ENCODE measurements at regions not wholly inside any gene's neighbourhood (a gene's known extent, or its start where the extent isn't known, plus 50 kb on each side); places are given as distances from the start of the nearest gene placed in this dataset.

DNA sequence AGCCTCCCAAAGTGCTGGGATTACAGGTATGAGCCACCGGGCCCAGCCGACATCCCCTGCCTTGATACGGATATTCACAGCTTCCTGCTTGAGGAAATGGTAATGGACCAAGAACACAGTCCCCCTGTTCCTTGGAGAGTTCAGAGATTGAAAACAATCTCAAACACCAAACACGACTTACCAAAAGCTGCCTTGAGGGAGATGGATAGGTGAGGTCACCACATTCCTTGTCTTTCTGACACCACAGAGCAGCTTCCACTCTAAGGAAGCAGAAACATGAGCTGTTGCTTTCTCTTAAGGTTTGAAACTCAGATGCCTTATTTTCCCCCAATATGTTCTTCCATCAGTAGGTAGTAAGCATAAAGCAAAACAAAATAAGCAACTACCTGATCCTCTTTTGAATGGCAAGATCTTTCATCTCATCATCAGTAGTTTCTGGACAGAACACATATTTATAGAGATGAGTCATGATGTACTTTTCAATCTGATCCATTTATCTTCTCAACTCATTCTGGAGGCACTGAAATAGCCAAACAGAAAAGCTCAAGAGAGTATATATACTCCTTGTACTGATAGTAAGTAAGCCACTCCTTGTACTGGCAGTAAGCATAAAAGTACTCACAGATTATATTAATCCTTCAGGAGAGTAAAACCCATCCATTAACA lies 199.1 kb upstream of the KCTD7 start:
- FAIRE-seq, result no peak
- BruUV-seq (replicated peaks), result no TSS peak
- no peak overlapping the region for H3K27ac ChIP-seq (ENCODE audit: insufficient read depth, low read depth, low read length)

DNA sequence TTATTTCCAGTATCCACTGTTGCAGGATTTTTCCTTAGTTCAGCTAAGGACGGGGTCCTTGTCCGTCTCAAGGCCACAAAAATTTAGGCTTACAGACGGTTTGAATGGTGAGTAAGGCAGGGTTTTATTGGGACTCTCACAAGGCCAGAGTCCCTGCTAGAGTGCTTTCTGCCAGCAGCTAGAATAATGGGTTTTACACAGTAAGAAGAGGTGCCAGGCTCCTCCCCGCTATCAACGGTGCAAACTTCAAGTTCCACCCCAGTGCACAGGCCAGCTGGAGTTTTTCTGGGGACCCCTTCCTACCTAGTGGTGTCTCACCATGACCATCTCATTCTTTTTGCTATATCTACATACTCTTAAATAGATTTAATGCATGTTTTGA lies 198.5 kb upstream of the KCTD7 start:
- H3K79me2 ChIP-seq (ENCODE audit: control insufficient read depth, insufficient read depth, low read length), result no peaks in the 10 kb centered on the region
- DNase-seq (ENCODE audit: low read depth, low spot score), result no peak
- no peaks in the 10 kb centered on the region for H3K9me3 ChIP-seq (replicated peaks; ENCODE audit: control insufficient read depth, insufficient read depth, low read length)
- H4K20me1 ChIP-seq (replicated peaks; ENCODE audit: control insufficient read depth, extremely low read depth, insufficient read depth, low read length), result no peaks in the 10 kb centered on the region
- H3K4me2 ChIP-seq (ENCODE audit: insufficient read depth, low read length), result no peak overlapping the region
- no peak for FAIRE-seq
- no TSS peak for BruUV-seq (replicated peaks)
- H3K4me1 ChIP-seq (ENCODE audit: control insufficient read depth, extremely low read depth, insufficient read depth, low read length), result no peaks in the 10 kb centered on the region
- H3K27ac ChIP-seq (ENCODE audit: insufficient read depth, low read depth, low read length), result no peak overlapping the region
- no peaks in the 10 kb centered on the region for H3K9me1 ChIP-seq (replicated peaks; ENCODE audit: control insufficient read depth, extremely low read depth, insufficient read depth, low read length)
- no peaks in the 10 kb centered on the region for H3K36me3 ChIP-seq (ENCODE audit: control insufficient read depth in 2 of 2, extremely low read depth in 1 of 2, insufficient read depth in 2 of 2, low read length in 2 of 2)
- ChIA-PET POLR2A (no interaction called here), CTCF (interaction anchor here (1.0 to 1.4 kb wide), 2 partner anchors 30 to 225 kb away, joined by 3 read pairs; partner anchors contain the start of gene TPST1)
- H2AFZ ChIP-seq (ENCODE audit: low read depth, low read length), result no peak overlapping the region
- H3K9ac ChIP-seq (replicated peaks; ENCODE audit: extremely low read depth, insufficient read depth, low read length), result no peak overlapping the region
- H3K27me3 ChIP-seq (ENCODE audit: control insufficient read depth in 2 of 2, insufficient read depth in 2 of 2, low read length in 2 of 2), result no peaks in the 10 kb centered on the region
- TF ChIP-seq, protein P1, sequence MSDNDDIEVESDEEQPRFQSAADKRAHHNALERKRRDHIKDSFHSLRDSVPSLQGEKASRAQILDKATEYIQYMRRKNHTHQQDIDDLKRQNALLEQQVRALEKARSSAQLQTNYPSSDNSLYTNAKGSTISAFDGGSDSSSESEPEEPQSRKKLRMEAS (IDR thresholded peaks at IDR 0.05; ENCODE audit: insufficient read depth, insufficient read length), result no peak
- TF ChIP-seq MYC (IDR thresholded peaks at IDR 0.05; ENCODE audit: low read depth, low read length), result no peak
- no peak for TF ChIP-seq JUN (IDR thresholded peaks at IDR 0.05; ENCODE audit: borderline replicate concordance, insufficient read depth, insufficient read length, low read depth)
- TF ChIP-seq FOS (IDR thresholded peaks at IDR 0.05; ENCODE audit: borderline replicate concordance, insufficient read depth, low read length), result no peak
- TF ChIP-seq, protein P2, sequence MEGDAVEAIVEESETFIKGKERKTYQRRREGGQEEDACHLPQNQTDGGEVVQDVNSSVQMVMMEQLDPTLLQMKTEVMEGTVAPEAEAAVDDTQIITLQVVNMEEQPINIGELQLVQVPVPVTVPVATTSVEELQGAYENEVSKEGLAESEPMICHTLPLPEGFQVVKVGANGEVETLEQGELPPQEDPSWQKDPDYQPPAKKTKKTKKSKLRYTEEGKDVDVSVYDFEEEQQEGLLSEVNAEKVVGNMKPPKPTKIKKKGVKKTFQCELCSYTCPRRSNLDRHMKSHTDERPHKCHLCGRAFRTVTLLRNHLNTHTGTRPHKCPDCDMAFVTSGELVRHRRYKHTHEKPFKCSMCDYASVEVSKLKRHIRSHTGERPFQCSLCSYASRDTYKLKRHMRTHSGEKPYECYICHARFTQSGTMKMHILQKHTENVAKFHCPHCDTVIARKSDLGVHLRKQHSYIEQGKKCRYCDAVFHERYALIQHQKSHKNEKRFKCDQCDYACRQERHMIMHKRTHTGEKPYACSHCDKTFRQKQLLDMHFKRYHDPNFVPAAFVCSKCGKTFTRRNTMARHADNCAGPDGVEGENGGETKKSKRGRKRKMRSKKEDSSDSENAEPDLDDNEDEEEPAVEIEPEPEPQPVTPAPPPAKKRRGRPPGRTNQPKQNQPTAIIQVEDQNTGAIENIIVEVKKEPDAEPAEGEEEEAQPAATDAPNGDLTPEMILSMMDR (IDR thresholded peaks at IDR 0.05; ENCODE audit: extremely low read depth in 1 of 2, insufficient read depth in 1 of 2, low read depth in 1 of 2, low read length in 2 of 2), result no peak
- no peak for TF ChIP-seq POLR2AphosphoS5 (IDR thresholded peaks at IDR 0.05; ENCODE audit: insufficient read depth, low read depth, low read length)
- no peak for TF ChIP-seq EZH2 (IDR thresholded peaks at IDR 0.05; ENCODE audit: borderline replicate concordance, low read depth, low read length, severe bottlenecking)
- TF ChIP-seq POLR2A (IDR thresholded peaks at IDR 0.05; ENCODE audit: low read depth, low read length), result no peak
- no peak for TF ChIP-seq GATA2 (IDR thresholded peaks at IDR 0.05; ENCODE audit: insufficient read depth, insufficient read length, low read depth, low read length)
- no peak overlapping the region for H3K4me3 ChIP-seq (replicated peaks in 1 of 3; ENCODE audit: insufficient read depth in 1 of 3, low read depth in 1 of 3, low read length in 3 of 3)
- dilution Hi-C loops (cut with MboI; ENCODE audit: extremely low pct_ligation_motif_present, low sequenced_read_pairs), result no loop called here
- intact Hi-C loops (cut with micrococcal nuclease), result no loop called here

More for the DNA sequence above, 199.1 kb upstream of the KCTD7 start:
- H3K4me1 ChIP-seq (ENCODE audit: control insufficient read depth, extremely low read depth, insufficient read depth, low read length), result no peaks in the 10 kb centered on the region
- TF ChIP-seq, protein P1 (IDR thresholded peaks at IDR 0.05; ENCODE audit: insufficient read depth, insufficient read length), result no peak
- TF ChIP-seq, protein P2 (IDR thresholded peaks at IDR 0.05; ENCODE audit: extremely low read depth in 1 of 2, insufficient read depth in 1 of 2, low read depth in 1 of 2, low read length in 2 of 2), result no peak
- no peak for TF ChIP-seq POLR2A (IDR thresholded peaks at IDR 0.05; ENCODE audit: low read depth, low read length)
- dilution Hi-C loops (cut with MboI; ENCODE audit: extremely low pct_ligation_motif_present, low sequenced_read_pairs), result no loop called here
- no peaks in the 10 kb centered on the region for H3K36me3 ChIP-seq (ENCODE audit: control insufficient read depth in 2 of 2, extremely low read depth in 1 of 2, insufficient read depth in 2 of 2, low read length in 2 of 2)
- H3K27me3 ChIP-seq (ENCODE audit: control insufficient read depth in 2 of 2, insufficient read depth in 2 of 2, low read length in 2 of 2), result no peaks in the 10 kb centered on the region
- POLR2A ChIA-PET, result no interaction called here
- no peak for DNase-seq (ENCODE audit: low read depth, low spot score)
- no peak overlapping the region for H3K9ac ChIP-seq (replicated peaks; ENCODE audit: extremely low read depth, insufficient read depth, low read length)
- H3K9me1 ChIP-seq (replicated peaks; ENCODE audit: control insufficient read depth, extremely low read depth, insufficient read depth, low read length), result no peaks in the 10 kb centered on the region
- H3K79me2 ChIP-seq (ENCODE audit: control insufficient read depth, insufficient read depth, low read length), result no peaks in the 10 kb centered on the region
- no peak overlapping the region for H3K4me2 ChIP-seq (ENCODE audit: insufficient read depth, low read length)
- no peaks in the 10 kb centered on the region for H4K20me1 ChIP-seq (replicated peaks; ENCODE audit: control insufficient read depth, extremely low read depth, insufficient read depth, low read length)
- CTCF ChIA-PET, result interaction anchor here (1.0 to 1.4 kb wide), 2 partner anchors 30 to 225 kb away, joined by 3 read pairs; partner anchors contain the start of gene TPST1
- H3K9me3 ChIP-seq (replicated peaks; ENCODE audit: control insufficient read depth, insufficient read depth, low read length), result no peaks in the 10 kb centered on the region
- H3K4me3 ChIP-seq (replicated peaks in 1 of 3; ENCODE audit: insufficient read depth in 1 of 3, low read depth in 1 of 3, low read length in 3 of 3), result no peak overlapping the region
- intact Hi-C loops (cut with micrococcal nuclease), result no loop called here
- no peak overlapping the region for H2AFZ ChIP-seq (ENCODE audit: low read depth, low read length)
